Progenitor cell of endocrine pancreas (in vitro differentiated cells): ENCODE measurements at regions not wholly inside any gene's neighbourhood (a gene's known extent, or its start where the extent isn't known, plus 50 kb on each side); places are given as distances from the start of the nearest gene placed in this dataset.

Experiments used
- DNase-seq: peaks from one replicate; pipeline ENCODE4 v3.0.0; 2021; ENCODE audit warnings: low spot score; ENCODE audit not compliant: unreplicated experiment
- H3K27ac Mint-ChIP-seq: 2 replicates; pipeline ENCODE4 v1.8.0; 2021; ENCODE audit warnings: mild to moderate bottlenecking, moderate library complexity, mixed read lengths
- H3K27me3 Mint-ChIP-seq: 2 replicates; pipeline ENCODE4 v1.8.0; 2021; ENCODE audit warnings: mixed read lengths
- H3K36me3 Mint-ChIP-seq: 2 replicates; pipeline ENCODE4 v1.8.0; 2022; ENCODE audit warnings: mixed read lengths; ENCODE audit not compliant: insufficient read depth
- H3K4me1 Mint-ChIP-seq: 2 replicates; pipeline ENCODE4 v1.8.0; 2021; ENCODE audit warnings: low read depth, mixed read lengths
- H3K4me3 Mint-ChIP-seq: 2 replicates; pipeline ENCODE4 v1.8.0; 2021; ENCODE audit warnings: low read depth, mild to moderate bottlenecking, moderate library complexity, mixed read lengths
- H3K9me3 Mint-ChIP-seq: 2 replicates; pipeline ENCODE4 v1.8.0; 2021; ENCODE audit warnings: low read depth, mixed read lengths
- TF ChIP-seq, protein P1 (sequence below): fragments of 200-600 bp; sonication (generic); IDR thresholded peaks from one replicate; pipeline ENCODE4 v1.5.0; 2021; ENCODE audit warnings: antibody characterized with exemption, mild to moderate bottlenecking; ENCODE audit not compliant: unreplicated experiment

DNA sequence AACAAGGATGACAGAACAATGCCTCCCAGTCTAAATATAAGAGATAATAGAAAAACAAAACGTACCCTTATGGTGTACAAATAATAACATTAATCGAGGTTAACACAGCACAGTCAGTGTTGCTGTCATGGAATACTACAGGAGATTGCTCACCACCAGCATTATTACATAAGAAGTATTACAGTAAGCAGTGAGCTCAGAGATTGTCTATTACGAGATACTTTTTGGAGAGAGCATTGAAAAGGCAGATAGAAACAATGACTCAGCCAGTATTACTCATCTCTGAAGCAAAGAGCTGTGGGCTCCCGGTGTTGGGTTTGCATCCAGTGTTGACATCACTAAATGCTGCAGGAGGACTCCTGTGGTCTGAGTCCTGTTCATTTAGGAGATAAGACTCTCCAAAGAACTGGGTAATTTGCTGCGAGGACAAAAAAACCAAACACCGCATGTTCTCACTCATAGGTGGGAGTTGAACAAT, 191.9 kb upstream of the SEMA6A start:
- Mint-ChIP-seq H3K27me3 (no peaks in the 10 kb centered on the region), H3K4me1 (peaks cover 7% of the 10 kb centered on the region), H3K27ac (no peak overlapping the region), H3K36me3 (no peaks in the 10 kb centered on the region), H3K9me3 (no peaks in the 10 kb centered on the region), H3K4me3 (no peak overlapping the region)
- TF ChIP-seq, protein P1, sequence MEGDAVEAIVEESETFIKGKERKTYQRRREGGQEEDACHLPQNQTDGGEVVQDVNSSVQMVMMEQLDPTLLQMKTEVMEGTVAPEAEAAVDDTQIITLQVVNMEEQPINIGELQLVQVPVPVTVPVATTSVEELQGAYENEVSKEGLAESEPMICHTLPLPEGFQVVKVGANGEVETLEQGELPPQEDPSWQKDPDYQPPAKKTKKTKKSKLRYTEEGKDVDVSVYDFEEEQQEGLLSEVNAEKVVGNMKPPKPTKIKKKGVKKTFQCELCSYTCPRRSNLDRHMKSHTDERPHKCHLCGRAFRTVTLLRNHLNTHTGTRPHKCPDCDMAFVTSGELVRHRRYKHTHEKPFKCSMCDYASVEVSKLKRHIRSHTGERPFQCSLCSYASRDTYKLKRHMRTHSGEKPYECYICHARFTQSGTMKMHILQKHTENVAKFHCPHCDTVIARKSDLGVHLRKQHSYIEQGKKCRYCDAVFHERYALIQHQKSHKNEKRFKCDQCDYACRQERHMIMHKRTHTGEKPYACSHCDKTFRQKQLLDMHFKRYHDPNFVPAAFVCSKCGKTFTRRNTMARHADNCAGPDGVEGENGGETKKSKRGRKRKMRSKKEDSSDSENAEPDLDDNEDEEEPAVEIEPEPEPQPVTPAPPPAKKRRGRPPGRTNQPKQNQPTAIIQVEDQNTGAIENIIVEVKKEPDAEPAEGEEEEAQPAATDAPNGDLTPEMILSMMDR, result no peak
- no peak for DNase-seq

DNA sequence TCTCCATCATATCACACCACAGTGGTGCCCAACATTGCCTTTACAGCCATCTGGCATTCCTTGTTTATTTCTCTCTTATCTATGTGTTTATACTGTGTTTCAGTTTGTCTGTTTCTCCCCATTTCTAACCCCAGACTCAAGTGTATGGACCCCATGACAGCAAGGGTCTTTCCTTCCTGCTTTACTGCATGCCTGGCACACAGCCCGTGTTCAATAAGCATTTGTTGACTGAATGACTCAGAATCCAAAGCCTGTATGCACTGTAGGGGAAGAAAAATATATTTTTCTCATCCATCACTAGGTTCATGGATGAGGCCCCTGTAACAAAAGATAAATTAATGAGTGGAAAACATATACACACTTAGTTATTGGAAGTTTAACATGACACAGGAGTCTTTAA, 190.8 kb upstream of the SEMA6A start:
- H3K4me1 Mint-ChIP-seq, result peaks cover 7% of the 10 kb centered on the region
- H3K4me3 Mint-ChIP-seq, result no peak overlapping the region
- H3K27me3 Mint-ChIP-seq, result no peaks in the 10 kb centered on the region
- no peaks in the 10 kb centered on the region for H3K9me3 Mint-ChIP-seq
- H3K27ac Mint-ChIP-seq, result no peak overlapping the region
- TF ChIP-seq, protein P1, result no peak
- H3K36me3 Mint-ChIP-seq, result no peaks in the 10 kb centered on the region
- DNase-seq, result no peak

DNA sequence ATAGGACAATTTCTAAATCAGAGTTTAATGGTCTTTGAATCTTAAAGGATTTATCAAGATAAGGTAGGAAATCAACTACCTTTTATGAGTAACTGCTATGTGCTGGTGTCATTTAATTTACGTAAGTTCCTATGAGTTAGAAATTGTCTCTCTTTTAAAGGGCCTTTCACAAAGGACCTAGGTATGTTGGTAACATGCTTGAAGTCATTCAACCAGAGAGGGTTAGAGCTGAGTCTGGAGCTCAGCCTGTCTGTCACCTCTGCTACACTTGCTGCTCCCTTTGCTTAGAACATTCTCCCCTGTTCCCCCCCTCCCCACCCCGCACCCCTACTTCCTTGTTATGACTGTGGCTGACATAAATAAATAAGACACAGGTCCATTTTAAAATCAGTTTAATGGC, 190.3 kb upstream of the SEMA6A start:
- TF ChIP-seq, protein P1, result no peak
- H3K9me3 Mint-ChIP-seq, result no peaks in the 10 kb centered on the region
- H3K4me1 Mint-ChIP-seq, result peaks cover 10% of the 10 kb centered on the region
- no peaks in the 10 kb centered on the region for H3K27me3 Mint-ChIP-seq
- H3K36me3 Mint-ChIP-seq, result no peaks in the 10 kb centered on the region
- no peak for DNase-seq
- H3K4me3 Mint-ChIP-seq, result no peak overlapping the region
- no peak overlapping the region for H3K27ac Mint-ChIP-seq

DNA sequence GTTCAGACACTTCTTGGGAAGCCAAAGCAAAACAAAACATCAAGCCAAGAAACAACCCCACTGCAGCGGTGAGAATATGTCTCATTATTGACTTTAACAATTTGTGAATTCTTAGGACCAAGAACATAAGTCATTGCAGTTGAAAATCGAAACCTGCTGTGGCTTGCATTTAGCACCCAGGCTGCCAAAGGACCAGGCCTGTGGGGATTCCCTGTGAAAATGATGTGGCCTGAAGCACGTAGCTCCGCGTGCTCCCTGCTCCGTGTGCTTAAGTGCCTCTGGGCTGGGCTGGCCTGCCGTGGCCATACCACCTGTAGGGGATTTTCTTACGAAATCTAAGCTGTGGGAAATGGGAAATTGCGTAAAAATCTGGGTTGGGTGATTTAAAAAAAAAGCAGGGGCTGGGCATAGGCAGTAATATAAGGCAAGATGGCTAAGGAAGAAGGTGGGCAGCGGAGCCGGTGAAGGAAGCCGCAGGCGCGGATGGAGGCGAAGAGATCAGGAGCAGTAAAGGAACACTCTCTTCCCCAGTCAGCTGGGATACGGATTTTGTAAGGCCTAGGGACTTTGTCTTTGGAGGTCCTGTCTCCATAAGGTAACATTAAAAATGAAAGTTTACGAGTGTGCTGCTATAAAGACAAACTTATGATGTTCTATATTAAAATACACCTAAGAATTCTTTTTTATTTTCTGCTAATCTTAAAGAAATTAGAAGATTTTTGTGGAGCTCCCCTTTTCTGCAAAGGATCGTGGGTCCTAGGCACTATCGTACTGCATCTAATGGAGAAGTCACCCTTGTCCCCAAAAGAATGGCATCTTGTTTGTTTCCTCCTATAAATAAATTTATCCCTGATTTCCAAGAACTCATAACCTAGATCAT, 189.6 kb upstream of the SEMA6A start:
- Mint-ChIP-seq H3K27ac (no peak overlapping the region), H3K9me3 (no peaks in the 10 kb centered on the region)

DNA sequence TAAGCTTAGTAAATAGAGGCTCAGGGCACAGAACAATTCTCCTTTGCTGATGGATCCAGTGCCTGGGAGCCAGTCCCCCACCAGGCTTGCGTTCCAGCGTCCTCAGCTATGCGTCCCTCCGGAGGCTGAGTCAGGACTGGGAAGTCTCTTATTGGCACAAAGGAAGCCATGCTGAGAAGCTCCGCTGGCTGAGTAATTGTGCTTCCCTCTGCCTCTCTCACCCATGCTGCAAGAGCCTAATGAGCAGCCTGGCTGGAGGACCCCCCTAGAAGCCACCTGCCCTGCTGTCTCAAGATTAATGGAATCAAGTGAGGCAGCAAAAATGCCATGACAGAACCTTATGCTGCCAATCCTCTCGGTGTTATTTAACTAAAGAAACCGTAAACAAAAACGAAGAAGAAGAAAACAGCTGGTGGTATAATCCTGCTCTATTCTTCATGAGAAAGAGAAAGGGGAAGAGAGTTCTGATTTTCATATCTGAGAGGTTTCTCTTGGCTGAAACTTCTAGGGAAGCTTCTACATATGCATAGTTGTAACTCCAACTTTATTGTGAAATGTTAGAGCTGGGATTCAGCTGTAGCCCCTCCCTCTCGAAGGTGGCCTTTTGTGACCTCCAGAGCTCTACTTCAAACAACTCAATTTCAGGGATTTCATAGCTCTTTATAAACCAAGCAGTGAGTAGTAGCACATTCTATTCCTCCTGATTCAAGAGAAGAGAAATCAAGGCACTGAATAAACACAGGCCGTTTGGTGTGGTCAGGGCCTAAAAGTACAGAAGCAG, 185.4 kb upstream of the SEMA6A start:
- H3K27ac Mint-ChIP-seq, result no peak overlapping the region
- H3K27me3 Mint-ChIP-seq, result no peaks in the 10 kb centered on the region
- H3K36me3 Mint-ChIP-seq, result no peaks in the 10 kb centered on the region
- no peak overlapping the region for H3K4me3 Mint-ChIP-seq
- H3K4me1 Mint-ChIP-seq, result peaks cover 7% of the 10 kb centered on the region
- TF ChIP-seq, protein P1, result no peak
- DNase-seq, result no peak
- peaks cover 5% of the 10 kb centered on the region for H3K9me3 Mint-ChIP-seq

More for the DNA sequence above, 189.6 kb upstream of the SEMA6A start:
- H3K36me3 Mint-ChIP-seq, result no peaks in the 10 kb centered on the region
- no peak overlapping the region for H3K4me3 Mint-ChIP-seq
- TF ChIP-seq, protein P1, result no peak
- peaks cover 11% of the 10 kb centered on the region for H3K4me1 Mint-ChIP-seq
- DNase-seq, result no peak
- no peaks in the 10 kb centered on the region for H3K27me3 Mint-ChIP-seq
